HG02970 (cell line): ENCODE measurements at regions not wholly inside any gene's neighbourhood (a gene's known extent, or its start where the extent isn't known, plus 50 kb on each side); places are given as distances from the start of the nearest gene placed in this dataset.

Experiments
- ATAC-seq: cut with Tn5 transposase; IDR thresholded peaks from one replicate; pipeline ENCODE4 v1.9.1; 2021; ENCODE audit warnings: mild to moderate bottlenecking, moderate library complexity, moderate number of reproducible peaks; ENCODE audit not compliant: unreplicated experiment, low FRiP score

DNA sequence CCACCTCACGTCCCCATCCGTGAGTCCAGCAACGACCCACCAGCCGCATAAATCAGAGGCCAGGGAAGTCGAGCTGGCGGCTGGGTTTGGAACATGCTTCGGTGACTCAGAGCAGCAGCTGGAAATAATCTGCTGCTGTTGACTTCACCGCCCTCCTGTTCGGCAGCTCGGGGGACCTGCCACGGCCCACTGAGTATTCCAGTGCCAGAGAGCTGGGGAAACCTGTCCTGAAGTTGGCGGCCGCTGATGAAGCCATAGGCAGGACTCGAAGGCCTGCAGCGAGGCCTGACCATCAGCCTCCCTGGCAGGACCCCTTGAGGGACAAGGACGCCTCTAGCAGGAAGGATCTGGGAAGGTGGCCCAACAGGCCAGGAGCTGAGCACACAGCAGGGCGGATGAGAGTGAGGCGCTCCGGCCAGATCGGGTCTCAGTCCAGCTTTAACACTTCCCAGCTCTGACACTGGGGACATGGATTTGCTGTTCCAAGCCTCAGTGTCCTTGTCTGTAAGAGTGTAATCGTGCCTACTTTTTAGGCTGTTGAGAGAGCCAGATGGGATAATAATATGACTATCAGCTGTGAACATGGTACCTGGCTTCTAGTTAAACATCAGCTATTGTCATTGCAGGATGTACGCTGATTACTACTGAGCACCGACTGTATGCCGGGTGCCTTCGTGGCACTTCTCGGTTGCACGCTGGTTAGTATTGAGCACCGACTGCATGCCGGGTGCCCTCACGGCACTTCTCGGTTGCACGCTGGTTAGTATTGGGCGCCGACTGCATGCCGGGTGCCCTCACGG, 50.4 kb upstream of the CIBAR2 start:
- ATAC-seq, result no peak

DNA sequence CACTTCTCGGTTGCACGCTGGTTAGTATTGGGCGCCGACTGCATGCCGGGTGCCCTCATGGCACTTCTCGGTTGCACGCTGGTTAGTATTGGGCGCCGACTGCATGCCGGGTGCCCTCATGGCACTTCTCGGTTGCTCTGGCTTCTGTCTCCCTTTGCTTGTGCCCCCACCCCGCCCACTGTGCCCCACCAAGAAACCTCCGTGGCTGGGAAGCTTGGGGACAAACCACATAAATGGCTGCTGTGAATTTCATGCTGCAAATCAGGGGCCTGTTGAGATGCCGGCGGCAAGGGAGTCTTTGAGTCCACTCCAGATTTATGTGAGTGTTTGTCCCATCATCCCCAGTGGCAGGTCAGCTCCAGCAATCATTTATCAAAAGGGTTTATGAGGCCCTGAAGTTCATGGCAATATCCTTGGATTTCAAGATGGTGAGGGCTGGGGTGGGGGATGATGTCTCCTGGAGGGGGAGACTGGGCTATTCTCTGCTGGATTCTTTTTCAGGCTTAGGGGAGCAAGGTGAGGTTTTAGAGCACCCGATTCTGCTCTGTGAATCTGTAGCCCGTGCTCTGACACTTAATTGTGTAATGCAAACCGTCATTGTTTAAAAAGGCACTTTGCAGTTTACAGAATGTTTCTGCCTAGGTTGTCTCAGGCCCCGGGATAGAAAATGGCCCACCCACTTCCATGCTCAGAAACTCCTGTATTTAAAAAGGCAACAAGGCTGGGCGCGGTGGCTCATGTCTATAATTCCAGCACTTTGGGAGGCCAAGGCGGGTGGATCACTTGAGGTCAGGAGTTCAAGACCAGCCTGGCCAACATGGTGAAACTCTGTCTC, 51.2 kb upstream of the CIBAR2 start:
- no peak for ATAC-seq

DNA sequence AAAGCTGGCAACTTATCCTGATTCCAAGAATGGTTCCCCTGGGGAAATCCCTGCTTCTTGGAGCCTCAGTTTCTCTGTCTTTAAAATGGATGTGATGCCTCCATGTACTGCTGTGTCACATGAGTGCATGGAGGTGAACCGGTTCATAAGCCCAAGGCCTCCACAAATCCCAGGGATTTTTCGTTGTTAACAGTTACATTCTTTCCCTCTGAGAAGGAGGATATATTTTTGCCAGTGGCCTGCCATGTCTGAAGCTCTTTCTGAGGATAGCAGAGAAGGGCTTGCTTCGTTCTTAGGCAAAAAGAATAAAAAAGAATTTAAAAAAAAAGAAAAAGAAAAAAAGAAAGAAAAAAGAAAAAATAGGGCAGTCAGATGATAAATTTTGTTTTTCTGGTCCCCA, 52.2 kb upstream of the CIBAR2 start:
- ATAC-seq, result no peak

DNA sequence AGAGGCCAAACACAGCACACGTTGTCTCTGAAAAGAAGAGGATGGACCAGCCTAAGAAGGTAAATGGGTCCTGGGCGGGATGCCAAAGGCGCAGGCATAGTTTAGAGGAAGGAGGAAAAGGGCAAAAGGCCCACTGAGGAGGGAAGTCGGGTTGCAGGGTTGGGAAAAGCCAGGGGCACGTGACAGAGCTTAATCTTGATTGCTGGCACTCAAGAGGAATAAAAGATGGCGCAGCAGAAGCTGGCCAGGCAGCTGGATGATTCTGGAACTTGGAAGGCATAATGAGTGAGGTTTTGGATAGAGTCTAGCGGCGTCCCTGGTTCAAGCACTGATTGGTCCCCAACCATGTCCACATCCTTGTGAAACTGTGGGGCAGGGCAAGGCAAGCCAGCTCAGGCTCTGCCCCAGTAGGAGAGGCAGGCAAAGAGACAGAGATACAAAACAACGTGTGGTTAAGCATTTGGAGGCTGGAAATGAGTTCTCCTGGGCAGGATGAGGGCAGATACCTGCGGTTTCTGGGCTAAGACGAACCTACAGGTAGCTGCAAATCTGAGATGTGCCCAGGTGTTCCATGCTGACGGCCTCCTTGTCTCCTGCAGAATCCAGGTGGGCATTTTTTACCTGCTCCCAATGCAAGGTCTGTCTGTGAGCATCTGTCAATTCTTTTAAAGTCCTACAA, 52.7 kb upstream of the CIBAR2 start:
- no peak for ATAC-seq

DNA sequence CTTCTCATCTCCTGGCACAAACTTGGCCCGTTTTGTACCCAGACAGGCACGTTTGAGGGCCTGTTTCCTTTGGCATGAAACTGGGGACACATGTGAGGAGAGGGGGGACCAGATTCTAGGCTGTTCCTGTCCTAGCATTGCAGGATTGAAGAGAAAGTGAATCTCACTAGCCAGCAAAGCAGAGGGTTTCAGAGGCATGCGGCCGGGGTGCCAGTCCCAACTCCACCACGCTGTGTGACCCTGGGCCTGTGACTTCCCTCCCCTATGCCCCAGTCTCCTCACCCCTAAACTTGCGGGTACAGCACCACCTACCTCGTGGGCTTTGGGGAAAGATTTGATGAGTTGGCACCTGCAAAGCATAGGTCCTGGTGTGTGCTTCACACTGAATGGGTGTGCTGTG, 53.5 kb upstream of the CIBAR2 start:
- no peak for ATAC-seq

DNA sequence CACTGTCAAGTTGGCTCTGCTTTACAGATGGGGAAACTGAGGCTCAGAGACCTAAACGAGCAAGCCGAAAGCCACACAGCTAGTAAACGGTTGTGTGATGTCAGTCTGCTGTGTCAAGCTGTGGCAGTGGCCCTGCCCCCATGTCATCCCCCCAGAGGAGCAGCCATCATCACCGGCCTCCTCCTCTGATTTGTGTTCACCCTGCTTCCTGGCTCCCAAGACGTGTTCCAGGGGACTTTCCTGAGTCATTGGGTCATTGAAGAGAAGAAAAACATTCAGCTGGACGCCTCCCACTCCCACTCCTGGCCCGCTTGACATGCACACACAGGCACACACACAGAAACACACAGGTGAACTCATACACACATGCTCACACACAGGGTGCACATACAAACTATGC, 54.0 kb upstream of the CIBAR2 start:
- ATAC-seq, result no peak

DNA sequence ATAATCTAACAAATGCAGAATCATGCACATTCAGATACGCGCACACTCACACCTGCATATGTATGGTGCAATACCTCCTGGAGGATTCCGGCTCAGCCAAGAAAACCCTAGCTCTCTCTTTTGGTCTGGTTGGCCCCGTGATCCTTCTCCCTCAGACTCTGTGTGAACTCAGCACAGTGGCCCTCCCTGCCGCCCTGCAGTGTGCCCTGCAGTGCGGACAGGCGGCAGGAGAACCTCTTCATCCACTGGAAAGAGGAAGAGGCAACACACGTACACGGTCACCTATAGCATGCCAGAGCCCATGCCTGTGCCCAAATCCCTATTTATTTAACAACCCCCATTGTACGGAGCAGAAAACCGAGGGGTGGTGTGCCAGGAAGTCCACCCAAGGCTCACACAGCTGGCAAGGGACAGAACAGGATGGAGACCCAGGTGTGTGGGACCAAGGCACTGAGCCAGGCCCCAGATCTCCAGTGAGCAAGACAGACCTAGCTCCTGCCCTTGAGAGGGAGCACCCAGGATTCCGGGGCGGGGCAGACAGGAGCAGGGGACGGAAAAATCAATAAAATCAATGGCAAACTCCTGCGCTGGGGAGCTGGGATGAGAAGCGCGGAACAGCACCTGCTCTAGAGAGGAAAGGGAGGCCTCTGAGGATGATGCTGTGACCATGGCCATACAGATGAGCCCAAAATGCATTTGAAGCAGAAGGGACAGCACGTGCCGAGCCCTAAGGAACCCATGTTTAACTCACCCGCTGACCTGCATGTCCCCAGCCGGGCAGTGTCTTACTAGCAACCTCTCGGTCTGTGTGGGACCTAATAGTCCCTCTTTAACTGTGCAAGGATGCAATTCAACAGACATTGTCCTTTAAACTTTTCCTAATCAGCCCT, 54.7 kb upstream of the CIBAR2 start:
- ATAC-seq, result no peak

DNA sequence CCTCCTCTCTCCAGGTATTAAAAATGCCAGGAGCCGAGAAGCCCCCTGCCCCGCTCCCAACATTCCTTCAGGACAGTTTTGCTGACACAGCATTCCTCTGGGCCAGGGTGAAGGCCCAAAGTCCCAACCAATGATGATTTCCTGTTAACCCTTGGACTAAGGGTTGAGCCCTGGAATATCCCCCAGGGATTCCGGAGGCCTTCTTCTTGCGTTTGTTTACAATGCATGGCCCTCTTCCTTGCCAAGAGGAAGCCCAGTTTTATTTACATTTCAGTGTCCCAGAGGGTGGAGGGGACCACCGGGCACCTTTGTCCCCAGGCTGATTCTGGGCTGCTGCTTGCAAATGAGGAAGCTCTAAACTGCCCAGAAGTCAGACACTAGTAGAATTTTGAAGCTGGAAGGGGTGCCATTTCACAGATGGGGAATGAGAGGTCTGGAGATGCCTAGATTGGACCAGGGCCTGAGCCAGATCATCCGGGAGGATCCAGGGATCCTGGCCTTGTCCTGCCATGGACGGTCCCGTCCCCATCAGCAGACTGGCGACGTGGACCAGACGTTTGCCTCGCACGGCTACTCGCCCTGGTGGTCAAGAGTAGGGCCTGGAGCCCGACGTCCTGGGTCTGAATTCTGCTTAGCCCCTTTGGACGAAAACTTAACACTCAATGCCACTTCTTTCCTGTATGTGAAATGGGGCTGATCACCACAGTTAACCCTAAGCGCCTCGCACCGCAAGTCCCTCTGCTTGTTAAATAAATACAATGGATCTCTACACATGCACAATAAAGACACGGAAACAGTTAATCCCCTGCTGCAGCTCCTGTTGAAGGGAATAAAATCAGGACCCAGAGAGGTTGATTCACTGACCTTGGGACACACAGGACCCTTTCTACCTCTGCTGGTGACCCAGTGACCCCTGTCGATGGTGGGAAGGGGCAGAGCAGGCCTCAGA, 55.6 kb upstream of the CIBAR2 start:
- no peak for ATAC-seq

DNA sequence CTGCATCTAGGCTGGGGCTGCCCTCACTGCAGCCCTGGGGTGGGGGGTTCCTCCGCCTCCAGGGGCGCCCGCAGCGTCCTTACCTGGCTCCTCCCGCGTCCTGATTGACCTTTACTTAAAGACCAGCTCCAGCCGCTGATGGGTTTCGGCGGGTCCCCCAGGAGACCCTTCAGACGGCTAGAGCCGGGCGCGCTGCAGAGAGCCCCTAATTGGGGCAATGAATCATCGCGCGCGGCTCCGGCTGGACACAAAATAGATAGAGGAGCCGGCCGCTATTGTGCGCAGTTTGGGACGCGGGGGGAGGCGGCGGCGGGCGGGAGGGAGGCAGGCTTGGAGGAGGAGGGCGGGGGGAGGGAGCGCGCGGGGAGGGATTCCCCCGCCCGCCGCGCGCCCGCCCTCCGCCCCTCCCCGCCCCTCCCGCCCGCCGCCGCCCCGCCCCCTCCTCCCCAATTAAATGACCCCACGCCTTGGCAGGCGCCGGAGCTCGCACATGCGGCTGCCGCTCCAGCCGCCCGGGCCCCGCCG, 56.5 kb upstream of the CIBAR2 start:
- no peak for ATAC-seq

DNA sequence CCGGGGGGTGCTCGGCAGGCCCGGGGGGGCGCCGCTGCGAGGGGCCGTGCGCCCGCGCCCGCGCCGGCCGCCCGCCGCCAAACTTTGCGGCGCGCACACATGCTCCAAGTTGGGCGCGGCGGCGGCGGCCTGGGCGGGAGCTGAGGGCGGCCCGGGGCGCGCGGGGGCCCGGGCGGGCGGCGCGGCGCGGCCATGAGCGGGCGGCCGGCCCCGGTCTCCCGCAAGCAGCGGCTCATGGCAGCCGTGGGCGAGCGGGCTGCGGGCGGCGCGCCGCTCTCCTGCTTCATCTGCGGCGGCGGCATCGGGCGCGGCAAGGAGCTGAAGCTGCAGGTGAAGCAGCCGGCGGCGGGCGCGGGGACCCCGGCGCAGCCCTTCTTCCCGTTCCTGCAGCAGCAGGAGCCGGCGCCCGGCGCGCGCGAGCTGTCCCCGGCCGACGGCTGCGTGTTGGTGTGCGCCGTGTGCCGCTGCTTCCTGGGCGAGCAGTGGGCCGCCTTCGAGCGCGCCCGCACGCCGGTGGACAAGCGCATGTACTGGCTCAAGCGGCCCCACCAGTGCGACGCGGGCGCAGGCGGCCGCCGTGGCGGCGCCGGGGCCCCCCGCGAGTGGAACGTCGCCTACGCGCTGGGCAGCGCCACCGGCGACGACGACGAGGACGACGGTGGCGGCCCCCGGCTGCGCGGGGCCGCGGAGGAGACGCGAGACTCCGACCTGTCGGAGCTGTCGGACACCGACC, 57.2 kb upstream of the CIBAR2 start:
- no peak for ATAC-seq

DNA sequence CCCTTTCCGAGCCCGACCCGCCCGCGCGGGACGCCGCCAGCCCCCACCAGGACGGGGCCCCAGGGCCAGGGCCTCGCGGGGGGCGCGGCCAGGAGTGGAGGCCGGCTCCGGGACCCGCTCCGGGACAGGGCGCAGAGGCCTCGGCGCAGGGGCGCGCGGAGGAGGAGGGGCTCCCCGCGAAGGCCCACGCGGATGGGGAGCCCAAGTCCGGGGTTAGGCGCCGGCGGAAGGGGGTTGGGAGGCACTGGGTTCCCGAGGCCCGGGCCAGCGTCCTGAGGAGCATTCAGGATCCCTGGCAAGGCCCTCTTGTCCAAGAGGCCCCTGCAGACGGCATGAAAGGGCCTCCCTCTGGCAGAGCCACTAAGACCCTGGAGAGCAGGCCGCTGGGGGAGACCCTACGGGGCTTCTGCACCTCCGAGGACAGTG, 57.8 kb upstream of the CIBAR2 start:
- no peak for ATAC-seq

DNA sequence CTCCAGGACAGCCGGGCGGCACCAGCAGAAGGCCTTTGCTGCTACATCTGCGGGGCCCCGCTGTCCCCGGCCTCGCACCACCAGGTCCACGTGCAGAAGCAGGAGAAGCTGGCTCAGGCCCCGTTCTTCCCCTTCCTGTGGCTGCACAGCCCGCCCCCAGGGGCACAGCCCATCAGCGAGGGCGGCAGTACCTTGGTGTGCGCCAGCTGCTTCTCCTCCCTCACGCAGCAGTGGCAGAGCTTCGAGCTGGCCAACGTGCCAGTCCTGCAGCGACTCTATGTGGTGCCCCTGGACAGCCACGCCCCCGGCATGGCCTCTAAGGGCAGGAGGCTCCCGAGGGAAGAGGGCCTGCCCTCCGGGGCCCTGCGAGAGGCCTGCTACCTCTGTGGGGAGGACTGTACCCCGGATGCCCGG, 58.3 kb upstream of the CIBAR2 start:
- no peak for ATAC-seq

DNA sequence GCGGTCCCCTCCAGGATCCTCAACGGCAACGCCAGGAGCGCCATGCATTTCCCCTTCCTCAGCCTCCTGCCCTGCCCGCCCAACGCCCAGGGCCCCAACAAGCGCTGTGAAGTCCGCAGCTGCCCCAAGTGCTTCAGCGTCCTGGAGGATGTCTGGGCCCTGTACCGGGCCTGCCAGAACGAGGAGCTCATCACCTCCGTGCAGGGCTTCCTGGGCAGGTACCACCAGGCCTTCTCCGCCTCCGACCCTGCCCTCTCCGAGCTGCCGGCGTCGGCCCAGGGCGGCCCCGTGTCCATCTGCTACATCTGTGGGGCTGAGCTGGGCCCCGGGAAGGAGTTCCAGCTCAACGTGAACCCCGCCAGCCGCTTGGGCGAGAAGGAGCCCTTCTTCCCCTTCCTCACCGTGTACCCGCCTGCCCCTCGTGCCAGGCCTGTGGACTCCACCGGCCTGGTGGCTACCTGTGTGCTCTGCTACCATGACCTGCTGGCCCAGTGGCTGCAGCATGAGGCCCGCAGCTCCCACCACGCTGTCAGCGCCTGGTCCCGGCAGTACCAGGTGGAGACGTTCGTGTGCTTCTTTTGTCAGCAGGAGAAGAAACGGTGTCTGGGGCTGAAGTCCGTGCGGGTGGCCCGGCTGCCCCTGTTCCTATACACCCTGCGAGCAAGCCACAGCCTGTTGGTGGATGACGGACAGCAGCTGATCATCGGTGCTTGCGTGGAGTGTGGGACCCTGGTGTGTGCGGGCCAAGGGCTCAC, 58.9 kb upstream of the CIBAR2 start:
- no peak for ATAC-seq

DNA sequence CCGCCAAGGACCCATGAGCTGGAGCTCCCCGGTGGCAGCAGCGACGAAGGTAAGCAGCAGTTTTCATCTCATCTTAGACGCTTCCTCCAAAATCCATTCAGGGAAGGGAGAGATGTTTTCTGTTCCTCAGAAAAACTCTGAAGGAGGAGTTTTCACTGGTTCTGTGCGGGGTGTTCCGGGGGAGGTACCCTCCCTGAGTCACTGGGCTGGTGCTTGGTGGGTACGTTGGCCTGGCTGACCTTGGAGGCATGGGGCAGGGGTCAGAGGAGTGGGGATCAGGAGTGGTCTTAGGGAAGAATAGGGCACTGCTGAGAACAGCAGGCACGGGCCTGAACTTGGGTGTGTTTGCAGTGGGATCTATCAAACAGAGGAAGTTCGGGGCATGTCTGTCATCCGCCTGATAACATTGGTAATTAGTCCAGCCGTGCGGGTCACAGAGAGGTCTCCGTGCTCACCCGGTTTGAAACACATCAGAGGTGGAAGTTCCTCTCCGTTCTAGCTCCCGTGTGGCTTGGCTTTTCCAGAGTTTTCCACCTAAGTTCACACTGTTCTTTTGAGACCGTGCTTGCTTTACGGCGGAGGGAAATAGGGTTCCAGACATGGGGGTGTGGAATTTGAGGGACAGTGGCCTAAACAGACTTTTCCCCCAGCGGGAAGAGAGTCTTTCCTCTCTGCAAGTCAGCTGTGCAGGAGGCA, 59.6 kb upstream of the CIBAR2 start:
- no peak for ATAC-seq

DNA sequence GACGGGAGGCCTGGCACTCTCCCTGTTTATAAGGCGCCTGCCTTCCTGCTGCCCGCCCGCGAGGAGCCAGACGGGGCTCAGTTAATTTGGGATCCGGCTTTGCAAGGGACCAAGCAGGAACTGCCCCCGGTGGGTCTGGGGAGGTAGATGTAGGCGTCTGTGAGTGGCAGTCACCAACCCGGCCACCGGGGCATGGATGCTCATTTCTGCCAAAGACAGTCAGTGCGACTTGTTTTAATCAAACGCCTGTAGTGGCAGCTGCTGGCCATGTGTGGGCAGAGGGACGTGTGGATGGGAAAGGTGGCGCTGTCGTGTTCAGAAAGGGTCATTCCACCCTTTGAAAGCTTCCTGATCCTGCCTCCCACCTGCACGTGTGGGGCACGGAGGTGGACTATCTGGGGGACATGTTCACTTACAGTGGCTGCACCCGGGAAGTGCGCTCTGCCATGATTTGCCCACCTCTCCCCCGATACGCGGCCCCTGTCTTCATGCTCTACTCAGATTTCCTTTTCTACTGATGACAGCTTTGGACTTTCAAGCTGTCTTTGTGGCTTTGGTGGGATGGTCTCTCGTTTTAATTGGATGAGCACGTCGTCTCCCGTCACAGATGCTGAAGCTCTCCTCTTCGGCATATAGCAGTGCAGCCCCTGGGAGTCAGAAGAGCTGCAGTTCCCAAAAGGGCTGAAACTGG, 60.3 kb upstream of the CIBAR2 start:
- ATAC-seq, result no peak
